Urinary bladder (tissue), 3 donors: ENCODE measurements at regions not wholly inside any gene's neighbourhood (a gene's known extent, or its start where the extent isn't known, plus 50 kb on each side); places are given as distances from the start of the nearest gene placed in this dataset.

Experiments
- DNase-seq: peaks from one replicate; pipeline ENCODE4 v3.0.0-alpha.2; 2015; ENCODE audit errors: extremely low spot score
- H3K27ac ChIP-seq: one replicate; pipeline ENCODE4 v1.5.1; 2013; ENCODE audit warnings: low read depth, mild to moderate bottlenecking, moderate library complexity
- H3K36me3 ChIP-seq: one replicate; pipeline ENCODE4 v1.6.1; 2013; ENCODE audit warnings: mild to moderate bottlenecking, moderate library complexity; ENCODE audit not compliant: insufficient read depth
- H3K4me1 ChIP-seq: one replicate; pipeline ENCODE4 v1.6.1; 2013; ENCODE audit warnings: mild to moderate bottlenecking, moderate library complexity; ENCODE audit not compliant: insufficient read depth
- H3K4me3 ChIP-seq: one replicate; pipeline ENCODE4 v1.5.1; 2013; ENCODE audit warnings: low read depth, low read length
- WGBS: extraction: QIAGEN DNeasy Blood & Tissue Kit; methylation state at CpG from one replicate; pipeline ENCODE4 v1.1.7; 2013; 5-methylcytosine and 5-hydroxymethylcytosine counted together
- donor health status: healthy with polysubstance abuse.
- donor health status: healthy.

GRCh38 chr2:61774351-61774750 is 79.5 kb downstream of the FAM161A start:
- Histone ChIP-seq H3K36me3 (no peaks in the 10 kb centered on the region), H3K4me1 (no peaks in the 10 kb centered on the region), H3K27ac (no peak overlapping the region), H3K4me3 (no peak overlapping the region)
- WGBS = 50% methylated on average over 1 of the region's 1 CpG
- DNase-seq = no peak

- 66% methylated on average over 7 of the region's 7 CpGs for WGBS
- H3K27ac ChIP-seq = no peak overlapping the region
- no peaks in the 10 kb centered on the region for H3K4me1 ChIP-seq
- DNase-seq = no peak
- H3K36me3 ChIP-seq = no peaks in the 10 kb centered on the region
- H3K4me3 ChIP-seq = no peak overlapping the region
Observed at GRCh38 chr2:61771904-61772845, 81.7 kb downstream of the FAM161A start.

GRCh38 chr2:61770746-61771145 is 83.1 kb downstream of the FAM161A start:
- no peak overlapping the region for H3K4me3 ChIP-seq
- no peak overlapping the region for H3K27ac ChIP-seq
- H3K36me3 ChIP-seq = no peaks in the 10 kb centered on the region
- no peaks in the 10 kb centered on the region for H3K4me1 ChIP-seq
- no peak for DNase-seq

- DNase-seq = no peak
- Histone ChIP-seq H3K4me1 (no peaks in the 10 kb centered on the region), H3K36me3 (no peaks in the 10 kb centered on the region), H3K27ac (no peak overlapping the region), H3K4me3 (no peak overlapping the region)
- 71% methylated on average over 1 of the region's 1 CpG for WGBS
Observed at GRCh38 chr2:61770298-61770697, 83.6 kb downstream of the FAM161A start.

GRCh38 chr2:61769093-61769675 is 84.7 kb downstream of the FAM161A start:
- DNase-seq = no peak
- WGBS = 75% methylated on average over 1 of the region's 1 CpG
- Histone ChIP-seq H3K36me3 (no peaks in the 10 kb centered on the region), H3K4me3 (no peak overlapping the region), H3K4me1 (no peaks in the 10 kb centered on the region), H3K27ac (no peak overlapping the region)

- Histone ChIP-seq H3K27ac (peak overlapping the region; percentile 99), H3K4me1 (no peaks in the 10 kb centered on the region), H3K36me3 (no peaks in the 10 kb centered on the region), H3K4me3 (peak overlapping the region; percentile 72)
- under 1% methylated on average over 70 of the region's 70 CpGs for WGBS
- peak; percentile 96 for DNase-seq
Observed at GRCh38 chr2:61764035-61764800, 89.6 kb downstream of the FAM161A start.

- H3K4me1 ChIP-seq = no peaks in the 10 kb centered on the region
- H3K4me3 ChIP-seq = peak overlapping the region; percentile 72
- peak overlapping the region; percentile 99 for H3K27ac ChIP-seq
- no peaks in the 10 kb centered on the region for H3K36me3 ChIP-seq
- peak; percentile 66 for DNase-seq
- under 1% methylated on average over 23 of the region's 23 CpGs for WGBS
Observed at GRCh38 chr2:61763605-61764034, 90.2 kb downstream of the FAM161A start.

GRCh38 chr2:61762292-61762691 is 91.6 kb downstream of the FAM161A start:
- Histone ChIP-seq H3K4me3 (no peak overlapping the region), H3K27ac (no peak overlapping the region), H3K36me3 (no peaks in the 10 kb centered on the region), H3K4me1 (no peaks in the 10 kb centered on the region)
- DNase-seq = no peak
- whole genome bisulfite sequencing = 92% methylated on average over 8 of the region's 8 CpGs

GRCh38 chr2:61759718-61760117 is 94.1 kb downstream of the FAM161A start:
- Histone ChIP-seq H3K36me3 (no peaks in the 10 kb centered on the region), H3K27ac (no peak overlapping the region), H3K4me3 (no peak overlapping the region), H3K4me1 (no peaks in the 10 kb centered on the region)
- DNase-seq = no peak
- 18% methylated on average over 2 of the region's 2 CpGs for WGBS

GRCh38 chr2:61759005-61759404 is 94.9 kb downstream of the FAM161A start:
- 65% methylated on average over 4 of the region's 4 CpGs for WGBS

GRCh38 chr2:61758159-61758558 is 95.7 kb downstream of the FAM161A start:
- no peak overlapping the region for H3K27ac ChIP-seq
- H3K4me1 ChIP-seq = no peaks in the 10 kb centered on the region
- no peak overlapping the region for H3K4me3 ChIP-seq
- H3K36me3 ChIP-seq = no peaks in the 10 kb centered on the region
- DNase-seq = no peak

More at GRCh38 chr2:61759005-61759404, 94.9 kb downstream of the FAM161A start:
- H3K4me1 ChIP-seq = no peaks in the 10 kb centered on the region
- H3K4me3 ChIP-seq = no peak overlapping the region
- H3K36me3 ChIP-seq = no peaks in the 10 kb centered on the region
- no peak overlapping the region for H3K27ac ChIP-seq
- no peak for DNase-seq

- 42% methylated on average over 1 of the region's 1 CpG for WGBS
Observed at GRCh38 chr2:61753512-61753911, 100.3 kb downstream of the FAM161A start.

GRCh38 chr2:61750624-61751023 is 103.2 kb downstream of the FAM161A start:
- Histone ChIP-seq H3K27ac (no peak overlapping the region), H3K4me1 (no peaks in the 10 kb centered on the region), H3K36me3 (no peaks in the 10 kb centered on the region), H3K4me3 (no peak overlapping the region)
- 20% methylated on average over 2 of the region's 2 CpGs for WGBS
- DNase-seq = no peak

More at GRCh38 chr2:61753512-61753911, 100.3 kb downstream of the FAM161A start:
- H3K36me3 ChIP-seq = no peaks in the 10 kb centered on the region
- no peak overlapping the region for H3K27ac ChIP-seq
- no peak for DNase-seq
- no peak overlapping the region for H3K4me3 ChIP-seq
- H3K4me1 ChIP-seq = no peaks in the 10 kb centered on the region
